ENCODE measurements at regions not wholly inside any gene's neighbourhood (a gene's known extent, or its start where the extent isn't known, plus 50 kb on each side); places are given as distances from the start of the nearest gene placed in this dataset.

GRCh38 chr10:85508159-85508558 lies 858.4 kb downstream of the GRID1 start:
- no peak overlapping the region for H4K8ac ChIP-seq (ENCODE audit: low read depth in 2 of 2, low read length in 2 of 2)
- WGBS, 2 experiments (ENCODE audit: extremely low coverage in 2 of 2, insufficient read length in 1 of 2) = no CpG with 5 or more reads among the region's 2 CpGs
- no peaks in the 10 kb centered on the region for H3K36me3 ChIP-seq (ENCODE audit: control insufficient read depth, insufficient read depth, low read length)
- no peak overlapping the region for H2AFZ ChIP-seq (replicated peaks; ENCODE audit: low read length, poor library complexity)
- no peak overlapping the region for H3K14ac ChIP-seq (replicated peaks; ENCODE audit: low read depth, low read length)
- H4K91ac ChIP-seq (ENCODE audit: insufficient read depth, low read depth, low read length) = no peak overlapping the region
- H3K79me1 ChIP-seq (ENCODE audit: low read depth in 1 of 2, low read length in 2 of 2) = no peaks in the 10 kb centered on the region
- H3K9ac ChIP-seq (ENCODE audit: low read depth, low read length) = no peak overlapping the region
- H3K56ac ChIP-seq (ENCODE audit: extremely low read depth, insufficient read depth, low read length) = no peak overlapping the region
- H3K4me2 ChIP-seq (ENCODE audit: low read depth, low read length) = no peak overlapping the region
- BruUV-seq (replicated peaks) = no TSS peak
- peaks cover 12% of the 10 kb centered on the region for H3K9me3 ChIP-seq (ENCODE audit: control insufficient read depth, insufficient read depth, low read length)
- no peaks in the 10 kb centered on the region for H4K20me1 ChIP-seq (ENCODE audit: insufficient read depth, low read length)
- no peaks in the 10 kb centered on the region for H3K4me1 ChIP-seq (ENCODE audit: control insufficient read depth, insufficient read depth, low read length)
- H3K23ac ChIP-seq (ENCODE audit: low read depth, low read length) = no peak overlapping the region
- H2AK5ac ChIP-seq (ENCODE audit: low read depth, low read length) = no peak overlapping the region
- H4K5ac ChIP-seq (ENCODE audit: low read depth, low read length) = no peak overlapping the region
- H2BK20ac ChIP-seq (ENCODE audit: low read depth, low read length) = no peak overlapping the region
- H3K4ac ChIP-seq (ENCODE audit: low read depth, low read length) = no peak overlapping the region
- no peak overlapping the region for H2AK9ac ChIP-seq (replicated peaks; ENCODE audit: low read depth, low read length, poor library complexity)
- no peak overlapping the region for H2BK5ac ChIP-seq (ENCODE audit: low read depth, low read length, poor library complexity, severe bottlenecking)
- ChIA-PET CTCF (no interaction called here), POLR2A (ENCODE audit: unreplicated experiment) (no interaction called here)
- intact Hi-C loops (cut with micrococcal nuclease) = no loop called here
- H3K4me3 ChIP-seq (ENCODE audit: insufficient read depth, low read depth, low read length) = no peak overlapping the region
- ATAC-seq (ENCODE audit: low read depth) (no peak), DNase-seq (no peak)
- in situ Hi-C loops (cut with MboI; ENCODE audit: low sequenced_read_pairs) = no loop called here
- no peak overlapping the region for H3K27ac ChIP-seq (ENCODE audit: insufficient read depth, low read length)
- H3K27me3 ChIP-seq (ENCODE audit: control insufficient read depth, insufficient read depth, low read length) = no peaks in the 10 kb centered on the region
- TF ChIP-seq BHLHE40 (IDR thresholded peaks at IDR 0.05; ENCODE audit: low read depth, low read length) = no peak
- no peak for TF ChIP-seq ELK1 (IDR thresholded peaks at IDR 0.05; ENCODE audit: borderline replicate concordance, low read depth, low read length)
- no peak for TF ChIP-seq CTCF (conservative IDR thresholded peaks at IDR 0.05; ENCODE audit: low read depth, low read length)
- TF ChIP-seq RCOR1 (IDR thresholded peaks at IDR 0.05; ENCODE audit: insufficient replicate concordance, low read length) = no peak
- TF ChIP-seq NFE2L2 (IDR thresholded peaks at IDR 0.05; ENCODE audit: low read depth, low read length) = no peak
- no peak for TF ChIP-seq USF2 (IDR thresholded peaks at IDR 0.05; ENCODE audit: low read depth, low read length)
- no peak overlapping the region for H2BK15ac ChIP-seq (ENCODE audit: low read depth, low read length)
- H3K18ac ChIP-seq (ENCODE audit: low read depth, low read length) = no peak overlapping the region
- no peaks in the 10 kb centered on the region for H3K9me1 ChIP-seq (ENCODE audit: insufficient read depth, low read length)
- dilution Hi-C loops (cut with HindIII; ENCODE audit: low sequenced_read_pairs, unreplicated experiment) = no loop called here
- H2BK120ac ChIP-seq (ENCODE audit: low read depth, low read length) = no peak overlapping the region
